KMS-11 (cell line): ENCODE measurements at regions not wholly inside any gene's neighbourhood (a gene's known extent, or its start where the extent isn't known, plus 50 kb on each side); places are given as distances from the start of the nearest gene placed in this dataset.

Experiments
- H2AFZ ChIP-seq: fragments of 200-600 bp; sonication (generic); 2 replicates; pipeline ENCODE4 v1.6.1; 2016; ENCODE audit warnings: antibody characterized with exemption, mixed run types, low read depth
- H3K27ac ChIP-seq: fragments of 200-600 bp; sonication (generic); 2 replicates; pipeline ENCODE4 v1.6.1; 2016; ENCODE audit warnings: mild to moderate bottlenecking, mixed run types
- H3K27me3 ChIP-seq: fragments of 200-600 bp; sonication (generic); 2 replicates; pipeline ENCODE4 v1.6.1; 2017; ENCODE audit warnings: mild to moderate bottlenecking, low read depth, mixed run types, moderate library complexity; ENCODE audit not compliant: insufficient read depth
- H3K36me3 ChIP-seq: fragments of 200-600 bp; sonication (generic); 2 replicates; pipeline ENCODE4 v1.6.1; 2017; ENCODE audit warnings: mild to moderate bottlenecking, mixed run types; ENCODE audit not compliant: insufficient read depth
- H3K4me1 ChIP-seq: fragments of 200-600 bp; sonication (generic); 2 replicates; pipeline ENCODE4 v1.6.1; 2016; ENCODE audit warnings: mild to moderate bottlenecking, low read depth, mixed run types; ENCODE audit not compliant: poor library complexity, severe bottlenecking
- H3K4me2 ChIP-seq: fragments of 200-600 bp; sonication (generic); 2 replicates; pipeline ENCODE4 v1.7.0; 2016; ENCODE audit warnings: mild to moderate bottlenecking, mixed run types
- H3K4me3 ChIP-seq: fragments of 200-600 bp; sonication (generic); IDR thresholded peaks from 2 replicates; pipeline ENCODE4 v1.6.1; 2017; ENCODE audit warnings: low read depth, low read length, mixed read lengths; ENCODE audit not compliant: insufficient read depth
- H3K79me2 ChIP-seq: fragments of 200-600 bp; sonication (generic); 2 replicates; pipeline ENCODE4 v1.6.1; 2016; ENCODE audit warnings: low read depth, mixed run types; ENCODE audit not compliant: insufficient read depth
- H3K9ac ChIP-seq: fragments of 200-600 bp; sonication (generic); 2 replicates; pipeline ENCODE4 v1.6.1; 2016; ENCODE audit warnings: mild to moderate bottlenecking, mixed run types
- H4K20me1 ChIP-seq: fragments of 200-600 bp; sonication (generic); 2 replicates; pipeline ENCODE4 v1.6.1; 2016; ENCODE audit warnings: mild to moderate bottlenecking, mixed run types; ENCODE audit not compliant: insufficient read depth
- CTCF ChIP-seq: fragments of 200-600 bp; sonication (generic); conservative IDR thresholded peaks from 2 replicates; pipeline ENCODE4 v1.6.1; 2017; ENCODE audit warnings: low read depth, mild to moderate bottlenecking, antibody characterized with exemption, low read length, moderate library complexity, mixed read lengths

- no peaks in the 10 kb centered on the region for H4K20me1 ChIP-seq
- no peaks in the 10 kb centered on the region for H3K36me3 ChIP-seq
- no peak overlapping the region for H3K27ac ChIP-seq
- no peak overlapping the region for H3K4me2 ChIP-seq
- no peaks in the 10 kb centered on the region for H3K27me3 ChIP-seq
- H3K4me3 ChIP-seq: no peak overlapping the region
- H3K9ac ChIP-seq: no peak overlapping the region
- H3K79me2 ChIP-seq: no peaks in the 10 kb centered on the region
- no peak overlapping the region for H2AFZ ChIP-seq
- no peak for TF ChIP-seq CTCF
- no peaks in the 10 kb centered on the region for H3K4me1 ChIP-seq
Measured at GRCh38 chr17:72340836-72341235, 220.0 kb downstream of the SOX9 start.

- Histone ChIP-seq H3K4me3 (no peak overlapping the region), H3K4me1 (no peaks in the 10 kb centered on the region), H3K79me2 (no peaks in the 10 kb centered on the region), H3K36me3 (no peaks in the 10 kb centered on the region), H4K20me1 (no peaks in the 10 kb centered on the region), H3K9ac (no peak overlapping the region), H3K27me3 (no peaks in the 10 kb centered on the region), H2AFZ (no peak overlapping the region), H3K27ac (no peak overlapping the region), H3K4me2 (no peak overlapping the region)
- no peak for TF ChIP-seq CTCF
Measured at GRCh38 chr17:72342061-72342460, 221.2 kb downstream of the SOX9 start.

GRCh38 chr17:72342627-72343527 lies 222.1 kb downstream of the SOX9 start:
- TF ChIP-seq CTCF: no peak
- H3K27me3 ChIP-seq: no peaks in the 10 kb centered on the region
- H3K79me2 ChIP-seq: no peaks in the 10 kb centered on the region
- H3K9ac ChIP-seq: no peak overlapping the region
- no peaks in the 10 kb centered on the region for H3K36me3 ChIP-seq
- H3K27ac ChIP-seq: no peak overlapping the region
- no peak overlapping the region for H3K4me2 ChIP-seq
- no peak overlapping the region for H3K4me3 ChIP-seq
- H2AFZ ChIP-seq: no peak overlapping the region
- H4K20me1 ChIP-seq: no peaks in the 10 kb centered on the region
- no peaks in the 10 kb centered on the region for H3K4me1 ChIP-seq

- Histone ChIP-seq H3K79me2 (no peaks in the 10 kb centered on the region), H3K27ac (no peak overlapping the region), H4K20me1 (no peaks in the 10 kb centered on the region), H3K4me3 (no peak overlapping the region), H3K36me3 (no peaks in the 10 kb centered on the region), H3K4me2 (no peak overlapping the region), H2AFZ (no peak overlapping the region), H3K9ac (no peak overlapping the region), H3K27me3 (no peaks in the 10 kb centered on the region), H3K4me1 (no peaks in the 10 kb centered on the region)
- TF ChIP-seq CTCF: no peak
Measured at GRCh38 chr17:72343911-72344310, 223.1 kb downstream of the SOX9 start.
